Suprapubic skin (tissue), 3 donors: ENCODE measurements at regions not wholly inside any gene's neighbourhood (a gene's known extent, or its start where the extent isn't known, plus 50 kb on each side); places are given as distances from the start of the nearest gene placed in this dataset.

Experiments used
- CTCF ChIP-seq, 2 donors: fragments of 200-600 bp in 1 of 2; fragments of 450-650 bp in 1 of 2; sonication (generic) in 1 of 2; IDR thresholded peaks; one replicate each; pipeline ENCODE4 v1.5.1; 2016 to 2019; ENCODE audit warnings: antibody characterized with exemption in 2 of 2, mild to moderate bottlenecking in 1 of 2, moderate library complexity in 1 of 2
- EP300 ChIP-seq: sonication (generic); formaldehyde crosslinking; IDR thresholded peaks from one replicate; pipeline ENCODE4 v1.6.1; 2017; ENCODE audit warnings: antibody characterized with exemption

GRCh38 chr16:17938546-17938945, 398.0 kb downstream of the NPIPA8 start:
- no peak for TF ChIP-seq CTCF (IDR thresholded peaks at IDR 0.05)
- TF ChIP-seq EP300, result no peak
